ENCODE measurements at regions not wholly inside any gene's neighbourhood (a gene's known extent, or its start where the extent isn't known, plus 50 kb on each side); places are given as distances from the start of the nearest gene placed in this dataset.

DNA sequence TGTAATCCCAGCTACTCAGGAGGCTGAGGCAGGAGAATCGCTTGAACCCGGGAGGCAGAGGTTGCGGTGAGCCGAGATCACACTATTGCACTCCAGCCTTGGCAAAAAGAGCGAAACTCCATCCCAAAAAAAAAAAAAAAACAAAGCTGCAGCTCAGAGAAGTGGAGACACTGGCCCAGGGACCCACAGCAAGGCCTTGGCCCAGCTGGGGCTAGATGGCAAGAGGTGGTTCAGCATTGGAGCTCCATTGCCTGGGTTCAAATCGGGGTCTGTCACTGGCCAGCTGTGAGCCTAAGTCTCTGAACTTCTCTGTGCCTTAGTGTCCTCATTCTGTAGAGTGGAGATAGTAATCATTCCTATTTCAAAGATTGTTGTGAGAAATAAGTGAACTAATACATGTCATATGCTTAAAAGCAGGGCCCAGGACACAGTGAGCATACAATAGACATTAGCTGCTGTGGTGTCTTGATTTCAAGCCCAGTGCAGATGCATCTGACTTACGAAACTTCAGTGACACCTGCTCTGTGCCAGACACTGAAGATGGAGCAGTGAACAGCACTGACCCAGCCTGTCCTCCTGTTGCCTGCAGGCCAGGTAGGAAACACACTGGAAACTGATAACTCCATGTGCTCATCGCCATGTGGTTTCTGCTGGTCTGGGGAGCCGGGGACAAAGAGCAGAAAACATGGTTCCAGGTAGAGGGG, 127.7 kb downstream of the C9orf50 start:
- no peak for TF ChIP-seq CTCF (IDR thresholded peaks at IDR 0.05; ENCODE audit: borderline replicate concordance, insufficient read depth, low read depth, low read length)
- H3K4me3 ChIP-seq (ENCODE audit: low read depth, low read length): no peak overlapping the region

DNA sequence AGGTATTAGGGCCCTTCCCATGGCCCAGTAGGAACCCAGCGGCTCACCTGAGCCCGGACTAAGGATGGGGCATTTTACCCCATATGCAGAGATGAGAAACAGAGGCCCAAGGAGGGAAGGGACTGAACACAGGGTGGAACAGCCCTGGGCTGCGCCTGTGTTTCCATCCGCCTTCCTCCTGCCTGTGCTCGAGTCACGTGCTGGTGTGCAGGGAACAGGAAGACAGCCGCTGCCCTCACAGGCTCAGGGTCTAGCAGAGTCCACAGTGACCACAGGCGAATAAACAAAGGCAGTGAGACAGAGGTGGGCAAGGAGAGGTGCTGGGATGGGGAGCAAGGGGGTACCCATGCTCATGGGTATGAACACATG, 129.4 kb downstream of the C9orf50 start:
- TF ChIP-seq CTCF (IDR thresholded peaks at IDR 0.05; ENCODE audit: borderline replicate concordance, insufficient read depth, low read depth, low read length): no peak
- no peak overlapping the region for H3K4me3 ChIP-seq (ENCODE audit: low read depth, low read length)

- H3K4me3 ChIP-seq (ENCODE audit: low read depth, low read length): no peak overlapping the region
- no peak for TF ChIP-seq CTCF (IDR thresholded peaks at IDR 0.05; ENCODE audit: borderline replicate concordance, insufficient read depth, low read depth, low read length)
Measured at GRCh38 chr9:129490583-129491486, 130.1 kb downstream of the C9orf50 start.

GRCh38 chr9:129489838-129490582, 130.9 kb downstream of the C9orf50 start:
- no peak overlapping the region for H3K4me3 ChIP-seq (ENCODE audit: low read depth, low read length)
- TF ChIP-seq CTCF (IDR thresholded peaks at IDR 0.05; ENCODE audit: borderline replicate concordance, insufficient read depth, low read depth, low read length): no peak

DNA sequence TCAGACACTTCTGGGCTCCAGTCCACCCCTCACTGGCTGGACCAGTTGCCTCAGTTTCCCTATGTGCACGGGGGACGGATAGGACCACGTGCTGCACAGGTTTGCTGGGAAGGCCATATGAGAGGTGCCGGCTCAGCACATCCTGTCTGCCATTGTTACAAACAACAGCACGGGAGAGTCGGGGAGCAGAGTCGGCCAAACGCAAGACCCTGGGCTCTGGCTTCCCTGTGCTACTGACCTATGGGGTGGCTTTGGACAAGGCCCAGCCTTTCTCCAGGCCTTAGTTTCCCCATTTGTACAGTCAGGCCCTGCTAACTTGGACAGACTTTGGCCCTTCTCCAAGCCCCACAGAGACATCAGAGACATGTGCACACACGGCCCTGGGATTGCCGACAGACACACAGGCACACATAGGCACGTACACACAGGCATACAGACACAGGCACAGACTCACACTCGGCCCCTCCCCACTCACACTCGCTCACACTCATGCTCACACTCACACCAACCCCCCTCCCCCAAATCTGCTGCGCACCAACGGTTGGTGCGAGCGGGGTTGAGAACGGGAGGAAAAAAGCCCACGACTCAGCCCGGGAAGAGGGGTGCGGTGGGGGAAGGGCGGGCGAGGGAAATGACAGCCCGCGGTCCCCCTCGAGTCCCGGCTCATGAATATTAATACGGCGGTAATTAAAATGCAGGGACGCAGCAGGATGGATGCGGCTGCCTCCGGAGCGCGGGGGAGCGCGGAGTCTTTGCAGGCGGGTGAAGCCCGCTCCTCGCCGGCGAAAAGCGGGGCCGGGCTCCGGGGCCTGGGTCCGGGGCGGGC, 133.0 kb downstream of the C9orf50 start:
- no peak for TF ChIP-seq CTCF (IDR thresholded peaks at IDR 0.05; ENCODE audit: borderline replicate concordance, insufficient read depth, low read depth, low read length)
- no peak overlapping the region for H3K4me3 ChIP-seq (ENCODE audit: low read depth, low read length)
